ENCODE measurements at regions not wholly inside any gene's neighbourhood (a gene's known extent, or its start where the extent isn't known, plus 50 kb on each side); places are given as distances from the start of the nearest gene placed in this dataset.
A peak's percentile ranks its signal among the peaks of the same experiment; 100 is the strongest.

DNA sequence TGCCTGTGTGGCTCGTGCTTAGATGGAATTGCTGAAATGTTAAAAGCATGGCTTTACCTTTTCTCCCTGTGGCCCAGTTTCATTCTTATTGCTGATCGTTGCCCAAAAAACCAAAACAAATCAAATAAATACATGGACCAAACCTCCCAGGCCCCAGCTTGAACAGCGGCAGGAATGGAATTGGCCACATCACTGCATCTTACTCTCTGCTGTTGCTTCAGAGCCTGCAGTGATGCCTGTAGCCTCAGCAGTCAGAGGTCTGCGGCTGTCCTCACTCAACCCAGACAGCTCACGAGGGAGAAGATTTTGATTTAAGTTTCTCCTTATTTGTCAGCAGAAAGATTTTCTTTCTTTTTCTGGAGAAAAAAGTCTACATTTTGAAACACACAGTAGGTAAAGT, 91.5 kb downstream of the NPIPB11 start:
- Histone ChIP-seq H3K27me3 (ENCODE audit: control insufficient read depth, insufficient read depth, low read length) (no peaks in the 10 kb centered on the region), H2AK5ac (ENCODE audit: low read depth, low read length) (peak overlapping the region; percentile 37), H2BK20ac (ENCODE audit: low read depth, low read length) (peak overlapping the region; percentile 38), H2BK120ac (ENCODE audit: low read depth, low read length) (peak overlapping the region; percentile 75), H3K9ac (ENCODE audit: low read depth, low read length) (no peak overlapping the region), H2AFZ (replicated peaks; ENCODE audit: low read length, poor library complexity) (no peak overlapping the region), H3K4me2 (ENCODE audit: low read depth, low read length) (no peak overlapping the region), H3K9me3 (ENCODE audit: control insufficient read depth, insufficient read depth, low read length) (no peaks in the 10 kb centered on the region), H3K27ac (ENCODE audit: insufficient read depth, low read length) (peak overlapping the region; percentile 3; the same call in 1 of the 2 replicates), H2BK5ac (ENCODE audit: low read depth, low read length, poor library complexity, severe bottlenecking) (no peak overlapping the region), H2BK15ac (ENCODE audit: low read depth, low read length) (peak overlapping the region; percentile 70; the same call in 1 of the 3 replicates), H3K18ac (ENCODE audit: low read depth, low read length) (peak overlapping the region; percentile 0; the same call in 1 of the 2 replicates), H3K23ac (ENCODE audit: low read depth, low read length) (no peak overlapping the region), H3K56ac (ENCODE audit: extremely low read depth, insufficient read depth, low read length) (no peak overlapping the region; the same call in 1 of the 2 replicates), H3K14ac (replicated peaks; ENCODE audit: low read depth, low read length) (peak overlapping the region; percentile 37; the same call in 1 of the 2 replicates), H4K20me1 (ENCODE audit: insufficient read depth, low read length) (no peaks in the 10 kb centered on the region), H4K91ac (ENCODE audit: insufficient read depth, low read depth, low read length) (peak overlapping the region; percentile 45), H3K36me3 (ENCODE audit: control insufficient read depth, insufficient read depth, low read length) (no peaks in the 10 kb centered on the region), H3K4me3 (ENCODE audit: insufficient read depth, low read depth, low read length) (no peak overlapping the region), H2AK9ac (replicated peaks; ENCODE audit: low read depth, low read length, poor library complexity) (no peak overlapping the region), H3K4me1 (ENCODE audit: control insufficient read depth, insufficient read depth, low read length) (peaks cover 17% of the 10 kb centered on the region; the same call in 1 of the 2 replicates), H3K4ac (ENCODE audit: low read depth, low read length) (peak overlapping the region; percentile 83), H4K5ac (ENCODE audit: low read depth, low read length) (peak overlapping the region; percentile 0; the same call in 1 of the 2 replicates), H3K9me1 (ENCODE audit: insufficient read depth, low read length) (peaks cover 10% of the 10 kb centered on the region; the same call in 1 of the 2 replicates), H4K8ac (ENCODE audit: low read depth in 2 of 2, low read length in 2 of 2) (peak overlapping the region in 1 of 2 experiments; percentile 72; a peak in 1 of 4 replicates), H3K79me1 (ENCODE audit: low read depth in 1 of 2, low read length in 2 of 2) (peaks cover 0 to 12% of the 10 kb centered on the region in 2 experiments; a peak in 2 of 4 replicates)
- in situ Hi-C loops (cut with MboI; ENCODE audit: low sequenced_read_pairs), result no loop called here
- dilution Hi-C loops (cut with HindIII; ENCODE audit: low sequenced_read_pairs, unreplicated experiment), result no loop called here
- no peak for ATAC-seq (ENCODE audit: low read depth)
- TF ChIP-seq FOS (IDR thresholded peaks at IDR 0.05; ENCODE audit: low read depth, low read length), result no peak
- TF ChIP-seq CEBPB (IDR thresholded peaks at IDR 0.05; ENCODE audit: low read depth, low read length), result peak; percentile 42
- CTCF ChIA-PET, result no interaction called here
- POLR2A ChIA-PET (ENCODE audit: unreplicated experiment), result no interaction called here
- WGBS, 2 experiments (ENCODE audit: extremely low coverage in 2 of 2, insufficient read length in 1 of 2), result 83% methylated on average over 1 of the region's 5 CpGs; no CpG with 5 or more reads in 1 of the 2 experiments
- intact Hi-C loops (cut with micrococcal nuclease), result no loop called here
- DNase-seq, result peak; percentile 31
- BruUV-seq (replicated peaks), result no TSS peak

Data from IMR-90 (cell line).